8988T (cell line): ENCODE measurements at regions not wholly inside any gene's neighbourhood (a gene's known extent, or its start where the extent isn't known, plus 50 kb on each side); places are given as distances from the start of the nearest gene placed in this dataset.
"Not testable (repeated sequence)": the region's sequence is repeated elsewhere in the genome, so short reads cannot be mapped to it uniquely, and the experiment has no call there.

Experiments
- DNase-seq: peaks from one replicate; pipeline ENCODE4 v3.0.0; 2011

- DNase-seq = no peak
These were observed 179.0 kb downstream of the BCAS1 start for GRCh38 chr20:53891306-53891894.

GRCh38 chr20:53890443-53891305 is 179.7 kb downstream of the BCAS1 start:
- DNase-seq = no peak

GRCh38 chr20:53889411-53890148 is 180.8 kb downstream of the BCAS1 start:
- no peak for DNase-seq

- DNase-seq = no peak
These were observed 181.4 kb downstream of the BCAS1 start for GRCh38 chr20:53888951-53889350.

GRCh38 chr20:53888510-53888909 is 181.9 kb downstream of the BCAS1 start:
- no peak for DNase-seq

GRCh38 chr20:53887973-53888372 is 182.4 kb downstream of the BCAS1 start:
- DNase-seq = no peak

- DNase-seq = no peak
These were observed 185.4 kb downstream of the BCAS1 start for GRCh38 chr20:53884859-53885541.

- DNase-seq = no peak
These were observed 187.1 kb downstream of the BCAS1 start for GRCh38 chr20:53883098-53883911.

- not testable (repeated sequence) for DNase-seq
These were observed 187.9 kb downstream of the BCAS1 start for GRCh38 chr20:53882438-53882986.

GRCh38 chr20:53881362-53881761 is 189.0 kb downstream of the BCAS1 start:
- DNase-seq = no peak

- DNase-seq = no peak
These were observed 190.2 kb downstream of the BCAS1 start for GRCh38 chr20:53880108-53880641.

- no peak for DNase-seq
These were observed 191.2 kb downstream of the BCAS1 start for GRCh38 chr20:53879048-53879684.

GRCh38 chr20:53878262-53879047 is 191.9 kb downstream of the BCAS1 start:
- DNase-seq = no peak

GRCh38 chr20:53876956-53877355 is 193.4 kb downstream of the BCAS1 start:
- DNase-seq = no peak

GRCh38 chr20:53876470-53876869 is 193.9 kb downstream of the BCAS1 start:
- DNase-seq = no peak

- DNase-seq = no peak
These were observed 194.9 kb downstream of the BCAS1 start for GRCh38 chr20:53875452-53875851.

GRCh38 chr20:53874706-53875105 is 195.7 kb downstream of the BCAS1 start:
- no peak for DNase-seq

- DNase-seq = no peak
These were observed 196.3 kb downstream of the BCAS1 start for GRCh38 chr20:53874104-53874503.

- DNase-seq = no peak
These were observed 197.2 kb downstream of the BCAS1 start for GRCh38 chr20:53873230-53873604.

GRCh38 chr20:53872561-53873229 is 197.7 kb downstream of the BCAS1 start:
- no peak for DNase-seq
